Endothelial cell of umbilical vein (primary cell): ENCODE measurements at regions not wholly inside any gene's neighbourhood (a gene's known extent, or its start where the extent isn't known, plus 50 kb on each side); places are given as distances from the start of the nearest gene placed in this dataset.

Experiments
- CTCF ChIP-seq, 2 donors: IDR thresholded peaks; 1 replicate in 1 of 2; 2 replicates in 1 of 2; pipeline ENCODE4 v1.5.1; 2011; ENCODE audit warnings: low read length in 2 of 2, mild to moderate bottlenecking in 2 of 2, moderate library complexity in 2 of 2, control low read depth in 1 of 2, inconsistent platforms in 1 of 2, low read depth in 1 of 2; ENCODE audit not compliant: insufficient read depth in 1 of 2; ENCODE audit errors: extremely low read depth in 1 of 2
- EZH2 ChIP-seq: IDR thresholded peaks from 2 replicates; pipeline ENCODE4 v1.6.1; 2012; ENCODE audit warnings: borderline replicate concordance, low read depth, mild to moderate bottlenecking, moderate library complexity, low read length, inconsistent platforms; ENCODE audit not compliant: severe bottlenecking
- MYC ChIP-seq: IDR thresholded peaks from one replicate; pipeline ENCODE4 v1.6.1; 2011; ENCODE audit warnings: mild to moderate bottlenecking, low read depth, low read length
- POLR2A ChIP-seq: IDR thresholded peaks from 2 replicates; pipeline ENCODE4 v1.6.1; 2012; ENCODE audit warnings: low read depth, mild to moderate bottlenecking, control low read depth, low read length
- POLR2AphosphoS5 ChIP-seq: IDR thresholded peaks from 2 replicates; pipeline ENCODE4 v1.6.1; 2012; ENCODE audit warnings: low read depth, mild to moderate bottlenecking, control low read depth, low read length, moderate library complexity; ENCODE audit not compliant: insufficient read depth

GRCh38 chr14:65237941-65238340 lies 135.6 kb upstream of the MAX start:
- TF ChIP-seq CTCF (IDR thresholded peaks at IDR 0.05; ENCODE audit: extremely low read depth in 1 of 2, insufficient read depth in 1 of 2, low read depth in 1 of 2, low read length in 2 of 2) (no peak), EZH2 (no peak), POLR2AphosphoS5 (no peak), POLR2A (no peak), MYC (no peak)
